Kidney epithelial cell (primary cell): ENCODE measurements at regions not wholly inside any gene's neighbourhood (a gene's known extent, or its start where the extent isn't known, plus 50 kb on each side); places are given as distances from the start of the nearest gene placed in this dataset.

ENCODE experiments used
- DNase-seq: peaks from one replicate; pipeline ENCODE4 v3.0.0-alpha.2; 2010; ENCODE audit warnings: low read depth
- H3K27me3 ChIP-seq: 2 replicates; pipeline ENCODE4 v1.6.0; 2011; ENCODE audit warnings: low read length; ENCODE audit not compliant: control insufficient read depth, insufficient read depth
- H3K36me3 ChIP-seq: 2 replicates; pipeline ENCODE4 v1.5.1; 2011; ENCODE audit warnings: low read length; ENCODE audit not compliant: control insufficient read depth, insufficient read depth
- H3K4me3 ChIP-seq: 2 replicates; pipeline ENCODE4 v1.5.1; 2011; ENCODE audit warnings: low read depth, mild to moderate bottlenecking, control low read depth, low read length
- TF ChIP-seq, protein P1 (sequence below): IDR thresholded peaks from 2 replicates; pipeline ENCODE4 v1.5.1; 2011; ENCODE audit warnings: mild to moderate bottlenecking, moderate library complexity, low read length, control low read depth, inconsistent platforms; ENCODE audit not compliant: insufficient read depth, poor library complexity, severe bottlenecking

DNA sequence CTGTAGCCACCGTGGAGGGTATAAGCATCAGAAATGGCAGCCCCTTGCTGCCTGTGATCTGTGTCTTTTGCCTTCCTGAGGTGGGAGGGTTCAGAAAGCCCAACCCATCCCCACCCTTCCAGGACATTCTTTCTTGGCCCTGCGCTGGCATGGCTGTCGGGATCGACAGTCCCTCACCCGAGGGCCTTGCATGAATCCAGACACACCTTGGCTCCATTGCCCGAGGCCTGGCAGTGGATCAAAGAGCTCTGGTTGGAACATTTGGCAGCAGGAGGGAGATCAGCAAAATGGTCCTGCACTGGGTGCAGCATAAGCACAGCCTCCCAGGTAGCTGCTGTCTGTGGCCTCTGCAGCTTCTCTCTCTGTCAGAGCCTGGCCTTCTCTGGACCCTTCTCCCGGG lies 246.6 kb upstream of the MAF start:
- DNase-seq, result no peak
- no peaks in the 10 kb centered on the region for H3K36me3 ChIP-seq
- no peak overlapping the region for H3K4me3 ChIP-seq
- H3K27me3 ChIP-seq, result no peaks in the 10 kb centered on the region
- TF ChIP-seq, protein P1, sequence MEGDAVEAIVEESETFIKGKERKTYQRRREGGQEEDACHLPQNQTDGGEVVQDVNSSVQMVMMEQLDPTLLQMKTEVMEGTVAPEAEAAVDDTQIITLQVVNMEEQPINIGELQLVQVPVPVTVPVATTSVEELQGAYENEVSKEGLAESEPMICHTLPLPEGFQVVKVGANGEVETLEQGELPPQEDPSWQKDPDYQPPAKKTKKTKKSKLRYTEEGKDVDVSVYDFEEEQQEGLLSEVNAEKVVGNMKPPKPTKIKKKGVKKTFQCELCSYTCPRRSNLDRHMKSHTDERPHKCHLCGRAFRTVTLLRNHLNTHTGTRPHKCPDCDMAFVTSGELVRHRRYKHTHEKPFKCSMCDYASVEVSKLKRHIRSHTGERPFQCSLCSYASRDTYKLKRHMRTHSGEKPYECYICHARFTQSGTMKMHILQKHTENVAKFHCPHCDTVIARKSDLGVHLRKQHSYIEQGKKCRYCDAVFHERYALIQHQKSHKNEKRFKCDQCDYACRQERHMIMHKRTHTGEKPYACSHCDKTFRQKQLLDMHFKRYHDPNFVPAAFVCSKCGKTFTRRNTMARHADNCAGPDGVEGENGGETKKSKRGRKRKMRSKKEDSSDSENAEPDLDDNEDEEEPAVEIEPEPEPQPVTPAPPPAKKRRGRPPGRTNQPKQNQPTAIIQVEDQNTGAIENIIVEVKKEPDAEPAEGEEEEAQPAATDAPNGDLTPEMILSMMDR, result no peak

DNA sequence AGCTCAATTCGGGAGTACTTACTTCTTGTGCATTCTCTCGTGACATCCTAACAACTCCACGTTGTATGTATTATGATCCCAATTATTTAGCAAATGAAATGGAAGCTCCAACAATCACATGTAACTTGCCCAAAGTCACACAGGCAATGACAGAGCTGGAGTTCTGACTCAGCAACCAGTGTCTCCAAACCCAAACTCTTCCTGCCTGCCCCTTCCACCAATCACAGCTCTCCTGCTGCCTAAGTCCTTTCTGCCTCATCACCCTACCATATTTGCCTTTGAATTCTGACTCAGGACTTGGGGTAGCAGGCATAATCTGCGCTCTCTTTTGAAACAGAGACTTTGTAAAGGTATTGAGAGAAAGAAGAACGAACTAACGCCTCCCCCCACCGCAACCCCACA lies 245.2 kb upstream of the MAF start:
- Histone ChIP-seq H3K36me3 (no peaks in the 10 kb centered on the region), H3K4me3 (no peak overlapping the region)
- DNase-seq, result no peak

DNA sequence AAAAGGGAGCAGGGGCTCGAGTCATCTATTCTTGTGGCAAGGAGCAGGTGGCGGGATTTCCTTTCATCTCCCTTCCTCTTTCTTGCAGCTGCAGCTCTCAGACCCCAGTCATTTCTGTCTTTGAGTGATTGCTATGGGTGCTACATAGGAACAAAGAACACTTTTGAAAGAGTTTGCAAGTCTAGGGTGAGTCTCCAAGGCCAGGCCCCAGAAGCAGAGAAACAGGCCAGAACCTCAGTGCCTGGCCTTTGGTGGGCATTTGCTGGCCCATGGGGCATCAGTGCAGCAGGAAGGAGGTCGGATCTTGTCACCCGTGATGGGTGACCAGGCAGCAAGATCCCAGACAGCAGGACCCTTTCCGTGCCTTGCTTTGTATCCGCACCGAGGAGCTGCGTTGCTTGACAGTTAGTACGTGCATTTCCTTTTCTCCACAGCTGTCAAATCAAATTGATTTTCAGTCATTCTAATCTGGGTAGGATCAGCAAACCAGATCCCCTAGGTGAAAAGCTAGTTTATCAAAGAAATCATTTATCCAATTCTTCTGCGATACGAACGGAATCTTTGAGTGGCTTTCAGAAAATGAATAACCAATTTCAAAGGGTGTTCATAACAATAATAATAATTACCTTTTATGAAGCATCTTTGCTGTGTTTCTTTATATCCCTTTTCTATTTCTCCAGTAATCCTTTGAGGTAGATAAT lies 244.6 kb upstream of the MAF start:
- Histone ChIP-seq H3K27me3 (no peaks in the 10 kb centered on the region), H3K4me3 (no peak overlapping the region), H3K36me3 (no peaks in the 10 kb centered on the region)
- TF ChIP-seq, protein P1, result no peak
- no peak for DNase-seq

More for the DNA sequence above, 245.2 kb upstream of the MAF start:
- no peaks in the 10 kb centered on the region for H3K27me3 ChIP-seq
- TF ChIP-seq, protein P1, result no peak

DNA sequence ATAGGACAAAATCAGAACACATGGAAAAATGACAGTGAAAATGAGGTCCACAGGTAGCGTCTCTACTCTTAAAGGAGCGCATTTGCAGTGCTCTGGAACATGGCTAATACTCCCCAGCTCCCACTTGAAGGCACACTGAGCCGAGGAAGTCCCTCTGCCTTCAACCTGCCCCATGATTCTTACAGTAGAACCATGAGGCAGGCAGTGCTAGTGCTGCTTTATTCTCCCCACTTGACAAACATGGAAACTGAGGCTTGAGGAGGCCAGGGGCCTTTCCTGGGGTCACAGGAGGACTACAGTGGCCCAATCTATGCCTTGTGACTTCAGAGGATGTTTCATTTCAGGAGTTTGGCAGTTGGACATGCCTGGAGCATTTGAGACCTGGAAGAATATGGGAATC lies 244.1 kb upstream of the MAF start:
- no peak for DNase-seq
- TF ChIP-seq, protein P1, result no peak
- H3K4me3 ChIP-seq, result no peak overlapping the region
- H3K36me3 ChIP-seq, result no peaks in the 10 kb centered on the region
- H3K27me3 ChIP-seq, result no peaks in the 10 kb centered on the region

DNA sequence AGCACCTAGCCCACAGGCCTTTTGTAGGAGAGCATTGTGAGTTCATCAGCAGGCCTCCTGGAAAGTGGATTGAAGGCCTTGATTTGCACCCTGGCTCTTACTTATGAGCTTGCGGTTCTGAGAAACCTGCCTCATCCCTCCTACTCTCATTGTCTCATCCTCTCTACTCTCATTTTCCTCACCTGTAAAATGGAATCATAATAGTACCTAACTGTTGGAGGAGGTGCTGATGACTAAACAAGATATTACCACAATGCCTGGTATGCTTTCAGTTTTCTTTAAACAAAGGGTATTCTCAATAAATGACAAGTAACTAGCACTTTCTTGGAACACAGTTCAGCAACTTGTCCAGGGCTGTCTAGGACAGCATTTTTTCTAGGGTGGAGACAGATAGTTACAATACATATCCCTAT lies 243.1 kb upstream of the MAF start:
- Histone ChIP-seq H3K36me3 (no peaks in the 10 kb centered on the region), H3K4me3 (no peak overlapping the region), H3K27me3 (no peaks in the 10 kb centered on the region)
- no peak for DNase-seq
- TF ChIP-seq, protein P1, result no peak

DNA sequence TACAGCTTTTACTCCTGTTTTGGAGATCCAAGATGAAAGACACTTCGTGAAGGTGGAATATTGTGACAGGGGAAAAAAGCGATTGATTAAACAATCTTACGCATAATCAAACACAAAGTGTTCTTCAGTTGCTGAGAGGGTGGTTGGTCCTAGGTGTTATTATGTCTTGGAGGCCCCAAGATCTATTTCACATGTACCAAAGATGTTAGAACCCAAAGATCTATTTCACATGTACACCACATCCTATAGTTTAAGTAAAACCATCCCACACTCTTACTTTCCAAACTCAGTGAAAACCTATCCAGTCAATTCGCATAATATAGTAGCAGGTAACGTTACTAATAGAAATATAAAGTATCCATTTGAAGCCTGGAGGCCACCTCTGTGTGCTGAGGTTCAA lies 242.6 kb upstream of the MAF start:
- H3K27me3 ChIP-seq, result no peaks in the 10 kb centered on the region
- TF ChIP-seq, protein P1, result no peak
- no peaks in the 10 kb centered on the region for H3K36me3 ChIP-seq
- DNase-seq, result no peak
- H3K4me3 ChIP-seq, result no peak overlapping the region
